A549 (cell line): ENCODE measurements at regions not wholly inside any gene's neighbourhood (a gene's known extent, or its start where the extent isn't known, plus 50 kb on each side); places are given as distances from the start of the nearest gene placed in this dataset.

Source experiments
- MAFK ChIP-seq: fragments of 450-650 bp; IDR thresholded peaks from 2 replicates; pipeline ENCODE4 v1.6.1; 2014; ENCODE audit not compliant: partially characterized antibody
- ZFP36 ChIP-seq: fragments of 450-650 bp; IDR thresholded peaks from 2 replicates; pipeline ENCODE4 v1.6.1; 2014; ENCODE audit warnings: borderline replicate concordance; ENCODE audit not compliant: partially characterized antibody

DNA sequence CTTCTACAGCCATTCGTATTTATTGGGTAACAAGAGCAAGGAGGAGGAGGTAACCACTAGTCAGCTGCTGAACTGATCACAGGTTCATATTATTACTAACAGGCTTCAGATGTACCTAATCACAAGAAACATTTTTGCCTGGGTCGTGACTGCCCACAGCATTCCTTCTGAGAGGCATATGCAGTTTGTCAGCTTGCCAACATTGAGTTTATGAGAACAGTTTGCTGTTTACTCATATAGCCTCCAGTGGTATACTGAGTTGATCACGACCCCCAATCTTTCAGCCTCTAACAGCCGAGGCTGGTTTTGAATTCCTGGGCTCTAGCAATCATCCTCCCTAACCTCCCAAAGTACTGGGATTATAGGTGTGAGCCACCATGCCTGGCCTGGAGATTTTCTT is 693.6 kb downstream of the TLE1 start:
- TF ChIP-seq ZFP36, result no peak
- TF ChIP-seq MAFK, result no peak
